Ovary (tissue), 3 donors: ENCODE measurements at regions not wholly inside any gene's neighbourhood (a gene's known extent, or its start where the extent isn't known, plus 50 kb on each side); places are given as distances from the start of the nearest gene placed in this dataset.

Experiments used
- CTCF ChIP-seq, 3 donors: fragments of 450-650 bp in 2 of 3; fragments of 200-600 bp in 1 of 3; IDR thresholded peaks; one replicate each; pipeline versions ENCODE4 v1.5.1 to v1.8.0; 2016 to 2022; ENCODE audit warnings: antibody characterized with exemption in 3 of 3, mild to moderate bottlenecking in 1 of 3
- EP300 ChIP-seq: sonication (generic); formaldehyde crosslinking; IDR thresholded peaks from one replicate; pipeline ENCODE4 v1.6.1; 2017; ENCODE audit warnings: antibody characterized with exemption
- donor health status: DM: no; HTN: no; CAD: no.

GRCh38 chr12:75648856-75649255 lies 137.4 kb upstream of the KRR1 start:
- TF ChIP-seq CTCF (IDR thresholded peaks at IDR 0.05) (no peak), EP300 (no peak)
